Ascending aorta (tissue), 2 donors: ENCODE measurements at regions not wholly inside any gene's neighbourhood (a gene's known extent, or its start where the extent isn't known, plus 50 kb on each side); places are given as distances from the start of the nearest gene placed in this dataset.
"Not testable (repeated sequence)": the region's sequence is repeated elsewhere in the genome, so short reads cannot be mapped to it uniquely, and the experiment has no call there.

ENCODE experiments used
- DNase-seq, 2 donors: peaks; one replicate each; pipeline ENCODE4 v3.0.0-alpha.2; 2019; ENCODE audit warnings: low spot score in 2 of 2
- H3K27ac ChIP-seq, 2 donors: fragments of 200-600 bp; sonication (generic); one replicate each; pipeline ENCODE4 v1.5.1; 2016 to 2017; ENCODE audit warnings: mild to moderate bottlenecking in 1 of 2
- H3K27me3 ChIP-seq: fragments of 200-600 bp; sonication (generic); one replicate; pipeline ENCODE4 v1.5.1; 2017
- H3K36me3 ChIP-seq, 2 donors: fragments of 200-600 bp; sonication (generic); one replicate each; pipeline ENCODE4 v1.5.1; 2016
- H3K4me1 ChIP-seq, 2 donors: fragments of 200-600 bp; sonication (generic); one replicate each; pipeline ENCODE4 v1.5.1; 2016 to 2017; ENCODE audit warnings: mild to moderate bottlenecking in 1 of 2
- H3K4me3 ChIP-seq, 2 donors: fragments of 200-600 bp; sonication (generic); one replicate each; pipeline ENCODE4 v1.5.1; 2016 to 2017; ENCODE audit warnings: mild to moderate bottlenecking in 1 of 2
- H3K9me3 ChIP-seq, 2 donors: fragments of 200-600 bp; sonication (generic); one replicate each; pipeline ENCODE4 v1.5.1; 2016
- CTCF ChIP-seq, 3 experiments: fragments of 200-600 bp in 2 of 3; fragments of 450-650 bp in 1 of 3; sonication (generic) in 2 of 3; IDR thresholded peaks; one replicate each; pipeline ENCODE4 v1.5.1; 2016 to 2019; ENCODE audit warnings: antibody characterized with exemption in 3 of 3, mild to moderate bottlenecking in 1 of 3, moderate library complexity in 1 of 3
- intact Hi-C: fragments of 100-400 bp; cut with DNase I; formaldehyde crosslinking; loops from one replicate; pipeline ENCODE4 v1.15.1; 2023

DNA sequence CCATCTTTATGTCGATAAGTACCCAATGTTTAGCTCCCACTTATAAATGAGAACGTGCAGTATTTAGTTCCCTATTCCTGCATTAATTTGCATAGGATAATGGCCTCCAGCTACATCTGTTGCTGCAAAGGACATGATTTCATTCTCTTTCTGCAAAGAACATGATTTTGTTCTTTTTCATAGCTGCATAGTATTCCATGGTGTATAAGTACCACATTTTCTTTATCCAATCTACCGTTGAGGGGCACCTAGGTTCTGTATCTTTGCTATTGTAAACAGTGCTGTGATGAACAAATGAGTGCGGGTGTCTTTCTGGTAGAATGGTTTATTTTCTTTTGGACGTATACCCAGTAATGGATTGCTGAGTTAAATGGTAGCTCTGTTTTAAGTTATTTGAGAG is 63.0 kb downstream of the HLX start:
- TF ChIP-seq CTCF (IDR thresholded peaks at IDR 0.05) = no peak
- no peak overlapping the region for H3K27ac ChIP-seq
- DNase-seq = no peak
- H3K9me3 ChIP-seq = no peaks in the 10 kb centered on the region
- H3K36me3 ChIP-seq = no peaks in the 10 kb centered on the region
- no peaks in the 10 kb centered on the region for H3K27me3 ChIP-seq
- no peak overlapping the region for H3K4me3 ChIP-seq
- intact Hi-C loops = no loop called here
- H3K4me1 ChIP-seq = no peaks in the 10 kb centered on the region

- H3K36me3 ChIP-seq, H3K27ac ChIP-seq, H3K9me3 ChIP-seq, H3K4me3 ChIP-seq, intact Hi-C loops, H3K27me3 ChIP-seq, DNase-seq, H3K4me1 ChIP-seq: not testable (repeated sequence)
Measured at GRCh38 chr1:220942914-220943313, 63.7 kb downstream of the HLX start.

- TF ChIP-seq CTCF (IDR thresholded peaks at IDR 0.05) = no peak
- intact Hi-C loops = no loop called here
- DNase-seq = no peak
- no peaks in the 10 kb centered on the region for H3K27me3 ChIP-seq
- no peak overlapping the region for H3K4me3 ChIP-seq
- H3K9me3 ChIP-seq = no peaks in the 10 kb centered on the region
- no peaks in the 10 kb centered on the region for H3K36me3 ChIP-seq
- H3K4me1 ChIP-seq = no peaks in the 10 kb centered on the region
- no peak overlapping the region for H3K27ac ChIP-seq
Measured at GRCh38 chr1:220943319-220943996, 64.2 kb downstream of the HLX start.

DNA sequence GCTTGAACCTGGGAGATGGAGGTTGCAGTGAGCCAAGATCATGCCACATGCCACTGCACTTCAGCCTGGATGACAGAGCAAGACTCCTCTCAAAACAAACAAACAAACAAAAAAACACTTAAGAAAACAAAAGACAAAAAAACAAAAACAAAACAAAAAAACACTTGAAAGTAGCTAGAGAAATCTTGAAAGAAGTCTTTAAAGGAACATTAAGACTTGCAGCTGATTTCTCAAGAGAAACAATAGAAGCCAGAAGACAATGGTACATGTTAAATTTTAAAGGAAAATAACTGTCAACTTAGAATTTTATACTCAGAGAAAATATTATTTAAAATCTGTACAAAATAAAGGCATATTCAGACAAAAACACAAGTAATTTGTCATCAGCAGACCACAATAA is 71.3 kb downstream of the HLX start:
- no peaks in the 10 kb centered on the region for H3K36me3 ChIP-seq
- peaks cover 5 to 26% of the 10 kb centered on the region in 2 donors for H3K9me3 ChIP-seq
- no peak overlapping the region for H3K4me3 ChIP-seq
- intact Hi-C loops = no loop called here
- H3K27me3 ChIP-seq = no peaks in the 10 kb centered on the region
- no peak for TF ChIP-seq CTCF (IDR thresholded peaks at IDR 0.05)
- H3K27ac ChIP-seq = no peak overlapping the region
- no peaks in the 10 kb centered on the region for H3K4me1 ChIP-seq
- no peak for DNase-seq

DNA sequence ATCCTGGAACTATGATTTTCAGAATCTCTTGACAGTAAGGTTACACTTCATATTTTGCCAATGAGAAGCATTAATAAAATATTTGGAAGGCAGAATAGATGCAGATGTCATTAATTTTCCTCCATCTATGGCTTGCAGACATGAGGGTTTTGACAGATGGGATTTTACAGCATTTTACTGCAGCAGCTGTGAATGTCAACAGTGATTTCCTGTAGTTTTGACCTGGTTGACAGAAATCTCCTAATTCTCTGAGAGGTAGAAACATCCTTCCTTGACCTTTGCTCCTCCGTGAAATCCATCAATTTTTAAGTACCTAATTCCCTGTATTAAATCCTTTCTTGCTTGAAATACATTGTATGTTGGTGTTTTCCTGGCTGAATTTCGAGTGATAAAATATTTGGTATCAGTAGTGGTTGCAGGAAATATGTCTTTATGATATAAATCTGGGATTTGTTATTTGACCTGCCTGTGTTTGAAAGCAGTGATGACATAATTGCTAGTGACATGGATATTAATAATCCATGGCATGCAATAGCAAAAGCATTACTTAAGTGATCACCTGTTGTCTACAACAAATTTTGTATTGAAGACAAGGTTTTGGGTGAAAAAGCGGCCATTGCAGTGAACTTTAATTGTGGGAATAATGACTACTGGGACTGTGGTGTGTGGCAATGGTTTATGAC is 73.9 kb downstream of the HLX start:
- Histone ChIP-seq H3K36me3 (no peaks in the 10 kb centered on the region), H3K9me3 (peaks cover 5 to 26% of the 10 kb centered on the region in 2 donors), H3K4me3 (no peak overlapping the region), H3K27ac (no peak overlapping the region), H3K27me3 (no peaks in the 10 kb centered on the region), H3K4me1 (no peaks in the 10 kb centered on the region)
- intact Hi-C loops = no loop called here
- no peak for DNase-seq
- no peak for TF ChIP-seq CTCF (IDR thresholded peaks at IDR 0.05)

DNA sequence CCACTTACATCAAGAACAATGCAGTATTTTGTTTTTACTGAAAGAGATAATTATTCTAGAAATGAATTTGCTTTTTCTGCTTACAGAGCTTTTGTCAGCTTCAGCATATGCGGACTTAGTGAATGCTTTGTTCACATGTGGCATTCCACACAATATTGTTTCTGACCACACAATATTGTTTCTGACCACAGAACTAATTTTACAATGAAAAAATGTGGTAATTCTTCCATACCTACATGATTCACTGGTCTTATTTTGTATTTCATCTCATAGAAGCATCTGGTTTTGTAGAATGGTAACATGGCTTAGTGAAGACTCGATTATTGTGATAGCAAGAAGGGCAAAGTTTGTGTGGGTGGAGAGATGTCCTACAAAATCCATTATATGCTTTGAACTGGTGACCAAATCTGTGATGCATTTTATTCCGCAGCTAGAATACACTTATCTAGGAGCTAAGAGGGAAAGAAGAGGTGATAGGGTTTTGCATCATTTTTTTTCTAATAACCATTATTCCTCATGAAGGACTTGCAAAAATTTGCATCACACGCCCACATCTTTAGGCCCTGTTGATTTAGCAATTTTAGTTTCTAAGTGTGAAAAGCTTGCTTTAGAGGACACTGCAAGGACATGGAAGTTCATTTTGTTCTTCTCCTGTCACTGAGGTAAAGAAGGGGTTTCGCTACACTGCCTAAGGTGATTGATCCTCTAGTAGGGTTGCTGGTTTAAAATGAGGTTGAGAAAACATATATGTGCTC is 75.3 kb downstream of the HLX start:
- H3K36me3 ChIP-seq = no peaks in the 10 kb centered on the region
- H3K4me3 ChIP-seq = no peak overlapping the region
- H3K4me1 ChIP-seq = no peaks in the 10 kb centered on the region
- intact Hi-C loops = no loop called here
- H3K27ac ChIP-seq = no peak overlapping the region
- TF ChIP-seq CTCF (IDR thresholded peaks at IDR 0.05) = no peak
- no peaks in the 10 kb centered on the region for H3K27me3 ChIP-seq
- DNase-seq = no peak
- H3K9me3 ChIP-seq = peaks cover 5 to 19% of the 10 kb centered on the region in 2 donors
